ENCODE measurements at regions not wholly inside any gene's neighbourhood (a gene's known extent, or its start where the extent isn't known, plus 50 kb on each side); places are given as distances from the start of the nearest gene placed in this dataset.

DNA sequence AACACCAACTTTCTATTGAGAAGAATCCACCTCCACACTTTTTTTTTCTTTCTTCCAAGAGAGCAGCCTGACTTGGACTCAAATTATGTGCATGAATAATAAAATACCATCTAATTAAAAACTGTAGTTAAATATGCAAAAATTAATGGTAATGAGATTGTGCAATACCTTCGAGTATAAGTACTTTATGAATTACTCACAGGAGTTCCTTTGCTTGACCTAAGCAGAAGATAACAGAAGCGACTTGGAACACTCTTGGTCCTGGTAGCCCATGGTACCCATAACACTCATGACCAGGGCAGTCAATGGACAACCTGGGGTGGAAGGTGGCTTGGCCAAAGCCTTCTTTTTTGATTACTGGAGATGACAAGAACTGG lies 203.5 kb upstream of the IRX3 start:
- Histone ChIP-seq H3K4me3 (ENCODE audit: low read length) (no peak overlapping the region), H3K4me1 (ENCODE audit: insufficient read depth, low read length) (no peaks in the 10 kb centered on the region), H3K27ac (ENCODE audit: low read depth in 1 of 2, low read length in 2 of 2) (no peak overlapping the region), H3K27me3 (ENCODE audit: control insufficient read depth in 1 of 2, insufficient read depth in 2 of 2, low read length in 2 of 2) (no peaks in the 10 kb centered on the region), H3K36me3 (ENCODE audit: insufficient read depth, low read length) (no peaks in the 10 kb centered on the region), H3K9me3 (ENCODE audit: control insufficient read depth in 1 of 2, insufficient read depth in 1 of 2, low read length in 2 of 2) (no peaks in the 10 kb centered on the region)
- Mint-ChIP-seq H3K36me3 (ENCODE audit: low read depth) (no peaks in the 10 kb centered on the region), H3K4me3 (no peak overlapping the region), H3K27ac (no peak overlapping the region), H3K4me1 (ENCODE audit: low read depth) (no peaks in the 10 kb centered on the region), H3K27me3 (peaks cover 5% of the 10 kb centered on the region), H3K9me3 (no peaks in the 10 kb centered on the region)
- POLR2A ChIA-PET = no interaction called here
- CTCF ChIA-PET = no interaction called here
- intact Hi-C loops (cut with DNase I, micrococcal nuclease) = no loop called here
- ATAC-seq (ENCODE audit: poor library complexity) (no peak), DNase-seq (no peak)
- TF ChIP-seq, protein P1, sequence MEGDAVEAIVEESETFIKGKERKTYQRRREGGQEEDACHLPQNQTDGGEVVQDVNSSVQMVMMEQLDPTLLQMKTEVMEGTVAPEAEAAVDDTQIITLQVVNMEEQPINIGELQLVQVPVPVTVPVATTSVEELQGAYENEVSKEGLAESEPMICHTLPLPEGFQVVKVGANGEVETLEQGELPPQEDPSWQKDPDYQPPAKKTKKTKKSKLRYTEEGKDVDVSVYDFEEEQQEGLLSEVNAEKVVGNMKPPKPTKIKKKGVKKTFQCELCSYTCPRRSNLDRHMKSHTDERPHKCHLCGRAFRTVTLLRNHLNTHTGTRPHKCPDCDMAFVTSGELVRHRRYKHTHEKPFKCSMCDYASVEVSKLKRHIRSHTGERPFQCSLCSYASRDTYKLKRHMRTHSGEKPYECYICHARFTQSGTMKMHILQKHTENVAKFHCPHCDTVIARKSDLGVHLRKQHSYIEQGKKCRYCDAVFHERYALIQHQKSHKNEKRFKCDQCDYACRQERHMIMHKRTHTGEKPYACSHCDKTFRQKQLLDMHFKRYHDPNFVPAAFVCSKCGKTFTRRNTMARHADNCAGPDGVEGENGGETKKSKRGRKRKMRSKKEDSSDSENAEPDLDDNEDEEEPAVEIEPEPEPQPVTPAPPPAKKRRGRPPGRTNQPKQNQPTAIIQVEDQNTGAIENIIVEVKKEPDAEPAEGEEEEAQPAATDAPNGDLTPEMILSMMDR (IDR thresholded peaks at IDR 0.05) = no peak

DNA sequence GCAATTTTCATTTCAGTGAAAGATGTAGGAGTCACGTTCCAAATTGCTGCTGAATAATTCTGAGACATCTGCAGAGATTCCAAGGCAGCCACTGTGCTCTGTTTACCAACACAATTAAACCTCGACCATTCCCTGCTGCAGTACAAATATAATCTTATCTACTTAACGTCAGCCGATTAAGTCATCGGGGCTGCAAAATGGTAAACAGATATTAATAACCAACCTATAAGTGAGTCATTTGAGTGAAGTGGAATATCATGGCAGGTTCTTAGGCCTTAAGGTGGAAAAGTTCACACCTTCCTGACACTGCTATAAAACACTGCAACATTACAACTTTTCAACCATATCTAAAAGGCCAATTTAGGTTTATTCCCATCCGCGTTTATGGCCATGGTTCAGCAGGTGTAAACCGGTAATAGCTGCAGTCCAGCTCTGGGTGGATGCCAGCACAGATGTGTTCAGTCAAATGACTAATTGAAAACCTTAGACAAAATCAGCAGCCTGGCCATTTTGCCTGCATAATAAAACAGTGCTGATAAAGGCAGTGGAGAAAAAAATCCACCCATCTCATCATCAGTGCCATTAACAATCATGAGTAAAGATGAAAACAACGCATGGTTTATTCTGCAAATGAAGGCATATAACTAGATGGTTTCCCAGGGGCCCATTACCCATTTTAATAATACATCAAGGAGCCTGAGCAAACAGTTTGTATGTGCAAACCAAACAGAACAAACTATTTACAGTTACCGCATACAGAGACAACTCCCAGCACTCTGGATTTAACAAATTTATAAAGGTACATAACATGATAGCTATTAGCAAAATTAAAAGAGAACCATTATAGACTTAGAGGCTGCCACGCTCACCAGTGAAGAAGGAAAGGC lies 202.9 kb upstream of the IRX3 start:
- DNase-seq (no peak), ATAC-seq (ENCODE audit: poor library complexity) (no peak)
- ChIA-PET POLR2A (no interaction called here), CTCF (no interaction called here)
- TF ChIP-seq, protein P1 (IDR thresholded peaks at IDR 0.05) = no peak
- H3K27ac ChIP-seq (ENCODE audit: low read depth in 1 of 2, low read length in 2 of 2) = no peak overlapping the region
- no peaks in the 10 kb centered on the region for H3K9me3 Mint-ChIP-seq
- H3K27me3 ChIP-seq (ENCODE audit: control insufficient read depth in 1 of 2, insufficient read depth in 2 of 2, low read length in 2 of 2) = no peaks in the 10 kb centered on the region
- no peaks in the 10 kb centered on the region for H3K4me1 ChIP-seq (ENCODE audit: insufficient read depth, low read length)
- H3K4me1 Mint-ChIP-seq (ENCODE audit: low read depth) = no peaks in the 10 kb centered on the region
- H3K36me3 Mint-ChIP-seq (ENCODE audit: low read depth) = no peaks in the 10 kb centered on the region
- H3K4me3 Mint-ChIP-seq = no peak overlapping the region
- no peaks in the 10 kb centered on the region for H3K36me3 ChIP-seq (ENCODE audit: insufficient read depth, low read length)
- H3K9me3 ChIP-seq (ENCODE audit: control insufficient read depth in 1 of 2, insufficient read depth in 1 of 2, low read length in 2 of 2) = no peaks in the 10 kb centered on the region
- no peak overlapping the region for H3K4me3 ChIP-seq (ENCODE audit: low read length)
- intact Hi-C loops (cut with DNase I, micrococcal nuclease) = no loop called here
- peaks cover 5% of the 10 kb centered on the region for H3K27me3 Mint-ChIP-seq
- no peak overlapping the region for H3K27ac Mint-ChIP-seq

DNA sequence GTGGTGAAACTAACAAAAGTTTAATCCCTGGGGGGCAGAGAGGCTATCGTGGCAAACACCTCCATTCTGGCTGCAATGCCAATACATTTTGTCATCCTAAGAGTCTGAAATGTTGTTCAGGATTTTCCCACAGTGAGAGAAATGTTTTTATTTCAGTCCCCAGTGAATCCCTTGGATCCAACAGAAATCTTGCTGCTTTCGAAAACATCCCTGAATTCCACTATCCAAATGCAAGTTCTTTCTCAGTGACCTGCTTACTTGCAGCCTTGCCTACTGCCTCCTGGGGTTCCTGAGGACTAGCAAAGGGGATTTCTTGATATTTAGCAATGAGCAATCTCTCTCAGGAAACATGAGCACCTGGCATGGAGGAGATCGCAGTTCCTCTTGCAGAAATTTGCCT lies 202.1 kb upstream of the IRX3 start:
- no peaks in the 10 kb centered on the region for H3K9me3 Mint-ChIP-seq
- Histone ChIP-seq H3K9me3 (ENCODE audit: control insufficient read depth in 1 of 2, insufficient read depth in 1 of 2, low read length in 2 of 2) (no peaks in the 10 kb centered on the region), H3K4me3 (ENCODE audit: low read length) (no peak overlapping the region), H3K27ac (ENCODE audit: low read depth in 1 of 2, low read length in 2 of 2) (no peak overlapping the region), H3K27me3 (ENCODE audit: control insufficient read depth in 1 of 2, insufficient read depth in 2 of 2, low read length in 2 of 2) (no peaks in the 10 kb centered on the region), H3K36me3 (ENCODE audit: insufficient read depth, low read length) (no peaks in the 10 kb centered on the region), H3K4me1 (ENCODE audit: insufficient read depth, low read length) (no peaks in the 10 kb centered on the region)
- intact Hi-C loops (cut with DNase I, micrococcal nuclease) = no loop called here
- no peak for DNase-seq
- H3K4me1 Mint-ChIP-seq (ENCODE audit: low read depth) = no peaks in the 10 kb centered on the region
- peaks cover 12% of the 10 kb centered on the region for H3K27me3 Mint-ChIP-seq
- no peaks in the 10 kb centered on the region for H3K36me3 Mint-ChIP-seq (ENCODE audit: low read depth)
- H3K4me3 Mint-ChIP-seq = no peak overlapping the region
- TF ChIP-seq, protein P1 (IDR thresholded peaks at IDR 0.05) = no peak
- CTCF ChIA-PET = no interaction called here
- POLR2A ChIA-PET = no interaction called here
- H3K27ac Mint-ChIP-seq = no peak overlapping the region
- ATAC-seq (ENCODE audit: poor library complexity) = no peak

All from CD4-positive, alpha-beta T cell (primary cell).